Myocyte (in vitro differentiated cells): ENCODE measurements at regions not wholly inside any gene's neighbourhood (a gene's known extent, or its start where the extent isn't known, plus 50 kb on each side); places are given as distances from the start of the nearest gene placed in this dataset.
"Not testable (repeated sequence)": the region's sequence is repeated elsewhere in the genome, so short reads cannot be mapped to it uniquely, and the experiment has no call there.

Source experiments
- DNase-seq: peaks from one replicate; pipeline ENCODE4 v3.0.0-alpha.2; 2012; ENCODE audit warnings: low read depth

DNA sequence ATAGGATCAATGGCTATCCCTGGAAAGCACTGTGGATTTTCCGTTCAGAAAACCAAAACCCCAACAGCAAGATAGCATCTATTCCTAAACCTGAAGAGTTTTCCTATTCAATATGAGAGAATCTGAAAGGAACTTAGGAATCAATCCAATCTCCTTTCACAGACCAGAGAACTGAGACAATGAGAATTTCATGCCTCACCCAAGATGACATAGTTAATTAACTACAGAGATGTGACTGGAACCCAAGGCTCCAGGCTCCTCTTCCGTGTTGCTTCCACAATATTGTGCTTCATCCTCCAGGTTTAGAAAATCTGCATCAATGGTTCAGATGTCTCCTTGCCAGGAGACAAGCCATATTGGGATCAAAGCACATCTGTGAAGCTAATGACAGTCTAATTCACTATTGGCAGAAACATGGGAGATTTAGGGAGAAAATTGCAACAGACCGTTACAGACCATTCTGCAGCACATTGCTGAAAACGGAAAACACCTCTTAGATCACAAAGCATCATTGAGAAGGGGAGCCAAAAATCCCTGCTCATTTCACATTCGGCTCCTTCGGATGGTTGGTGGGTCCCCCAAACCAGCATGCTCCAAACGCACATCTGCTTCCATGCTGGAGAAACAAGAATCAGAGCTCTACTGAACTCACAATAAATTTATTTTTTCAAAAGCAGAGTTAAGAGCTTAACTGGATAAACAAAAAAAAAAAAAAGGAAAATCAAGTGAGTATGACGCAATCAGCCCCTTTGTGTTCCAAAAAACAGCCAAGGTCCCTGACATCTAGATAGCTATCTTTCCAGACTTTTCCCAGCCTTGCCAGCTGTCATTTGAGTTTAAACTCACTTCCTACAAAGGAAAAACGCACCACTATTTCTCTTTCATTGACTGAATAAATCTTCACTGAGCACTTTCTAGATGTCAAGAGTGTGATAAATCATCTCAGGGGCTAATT lies 290.3 kb downstream of the C1D start:
- DNase-seq: peak; percentile 24

DNA sequence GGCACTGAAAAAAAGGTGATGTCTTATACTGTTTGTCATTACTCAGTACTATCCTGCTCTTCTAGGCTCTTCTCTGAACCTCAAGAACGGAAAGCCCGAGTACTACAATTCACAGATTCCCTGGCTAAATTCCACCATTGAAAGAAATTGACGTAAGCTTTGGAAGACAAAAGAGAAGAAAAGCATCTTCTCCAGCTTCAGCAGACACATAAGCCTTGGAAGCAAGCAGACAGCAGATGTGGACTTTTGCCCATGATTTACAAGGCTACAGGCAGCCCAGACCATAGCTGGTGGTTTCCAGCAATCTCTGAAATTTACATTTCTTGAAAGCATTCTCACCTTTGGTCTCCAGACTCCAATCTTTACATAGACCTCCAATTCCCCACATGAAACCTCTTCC lies 289.0 kb downstream of the C1D start:
- no peak for DNase-seq

DNA sequence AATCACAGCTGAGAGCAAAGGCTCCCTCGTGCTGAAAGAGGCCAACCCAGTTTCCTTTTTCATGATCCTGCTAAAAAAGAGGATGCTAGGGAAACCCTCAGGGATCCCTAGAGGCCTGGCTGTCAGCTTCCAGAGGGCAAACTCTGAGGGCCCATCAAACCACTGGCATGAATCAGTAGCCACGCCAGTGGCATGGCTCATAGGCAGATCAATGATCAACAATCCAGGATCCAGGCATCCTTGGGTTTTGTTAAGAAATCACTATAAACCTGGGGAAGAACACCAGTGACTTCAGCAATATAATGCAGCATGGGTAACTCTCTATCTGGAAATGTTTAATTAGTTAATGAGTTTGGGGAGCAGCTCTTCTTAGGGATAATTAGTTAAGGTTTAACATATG lies 286.5 kb downstream of the C1D start:
- DNase-seq: peak; percentile 23

DNA sequence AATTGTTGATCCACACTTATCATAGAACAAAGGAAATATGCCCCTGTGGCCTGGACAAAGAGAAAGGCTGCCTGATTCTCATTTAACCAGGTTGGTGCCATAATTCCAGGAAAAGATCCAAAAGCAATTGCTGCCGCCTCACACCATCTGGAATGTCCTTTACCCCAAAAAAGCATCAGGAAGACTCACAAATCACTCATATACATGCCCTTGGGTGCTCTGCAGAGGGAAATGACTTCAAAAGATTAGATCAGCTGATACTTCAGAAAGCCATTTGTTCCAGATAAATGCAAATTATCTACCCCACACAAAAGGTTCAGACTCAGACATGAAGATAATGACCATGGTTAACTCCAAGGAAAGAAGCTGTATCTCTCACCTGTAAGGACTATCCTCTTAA lies 285.8 kb downstream of the C1D start:
- DNase-seq: no peak

DNA sequence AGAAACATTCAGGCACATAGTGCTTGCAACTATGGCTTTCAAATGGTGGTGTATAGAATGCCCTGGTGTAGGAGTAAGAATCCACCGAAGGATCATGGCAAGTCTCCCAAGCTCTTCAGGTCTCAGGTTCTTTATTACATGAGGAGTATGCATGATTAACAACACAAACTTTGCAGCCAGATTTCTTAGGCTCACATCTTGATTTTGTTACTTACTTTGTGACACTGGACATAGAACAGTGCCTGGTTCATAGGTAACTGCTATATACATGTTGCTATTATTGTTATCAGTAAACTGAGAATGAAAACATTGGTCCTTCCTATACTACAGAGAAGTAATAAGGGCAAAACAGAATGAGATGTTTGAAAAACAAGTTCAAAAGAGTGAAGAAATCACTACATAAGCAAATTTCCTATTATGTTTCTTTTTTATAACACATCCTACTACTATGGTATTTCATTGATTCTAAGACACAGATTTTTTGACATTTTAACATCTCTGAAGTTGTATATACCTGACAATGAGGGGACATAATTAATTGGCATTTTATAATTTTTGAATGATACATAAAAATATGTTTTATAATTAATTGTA lies 284.9 kb downstream of the C1D start:
- DNase-seq: no peak

DNA sequence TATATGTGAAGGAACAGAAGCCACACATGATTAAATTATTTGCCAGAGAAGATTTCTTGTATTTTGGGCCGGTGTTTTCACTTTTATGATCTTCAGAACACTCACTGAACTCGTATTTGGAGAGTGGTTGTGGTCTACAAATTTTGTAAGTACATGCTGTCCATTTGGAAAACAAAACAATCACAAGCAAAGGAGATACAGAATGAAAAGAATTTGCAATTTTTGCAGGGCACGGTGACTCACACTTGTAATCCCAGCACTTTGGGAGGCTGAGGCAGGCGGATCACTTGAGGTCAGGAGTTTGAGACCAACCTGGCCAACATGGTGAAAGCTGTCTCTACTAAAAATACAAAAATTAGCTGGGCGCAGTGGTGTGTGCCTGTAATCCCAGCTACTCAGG lies 282.0 kb downstream of the C1D start:
- DNase-seq: not testable (repeated sequence)

DNA sequence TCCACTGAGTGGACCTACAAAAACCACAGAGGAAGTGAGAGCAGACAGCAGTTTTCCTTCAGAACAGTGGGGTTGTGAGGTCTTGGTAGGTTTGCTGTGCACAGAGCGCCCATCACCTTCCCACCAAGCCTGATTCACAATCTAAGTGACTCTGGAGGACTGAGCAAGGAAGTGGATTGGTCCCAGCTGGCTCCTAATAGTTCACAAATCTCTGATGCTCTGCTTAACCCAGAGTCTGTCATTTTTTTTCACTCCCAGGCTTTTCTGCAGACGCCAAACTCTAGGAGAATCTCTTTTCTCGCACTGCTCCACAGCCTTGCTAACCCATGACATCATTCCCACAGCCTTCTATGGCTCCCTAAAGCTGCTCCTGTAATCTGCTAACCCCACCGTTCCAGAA lies 280.4 kb downstream of the C1D start:
- no peak for DNase-seq

DNA sequence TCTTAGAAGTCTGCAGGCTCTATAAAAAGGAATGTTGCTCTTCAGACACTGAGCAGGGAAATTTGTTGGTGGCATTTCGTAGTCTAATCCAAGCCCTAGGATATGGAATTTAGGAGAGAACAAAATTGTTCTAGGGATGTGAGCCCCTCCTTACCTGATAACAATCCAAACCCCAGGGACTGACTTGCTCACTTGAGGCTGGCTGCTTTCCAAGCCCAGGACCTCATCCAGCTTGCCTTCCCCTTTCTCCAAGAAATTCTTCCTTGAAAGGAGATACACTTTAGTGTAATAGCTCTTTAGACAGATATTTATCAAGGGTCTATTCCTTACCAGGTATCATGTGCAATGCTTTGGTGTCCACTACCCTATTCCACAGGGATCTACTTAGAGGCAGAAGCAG lies 279.8 kb downstream of the C1D start:
- DNase-seq: no peak

DNA sequence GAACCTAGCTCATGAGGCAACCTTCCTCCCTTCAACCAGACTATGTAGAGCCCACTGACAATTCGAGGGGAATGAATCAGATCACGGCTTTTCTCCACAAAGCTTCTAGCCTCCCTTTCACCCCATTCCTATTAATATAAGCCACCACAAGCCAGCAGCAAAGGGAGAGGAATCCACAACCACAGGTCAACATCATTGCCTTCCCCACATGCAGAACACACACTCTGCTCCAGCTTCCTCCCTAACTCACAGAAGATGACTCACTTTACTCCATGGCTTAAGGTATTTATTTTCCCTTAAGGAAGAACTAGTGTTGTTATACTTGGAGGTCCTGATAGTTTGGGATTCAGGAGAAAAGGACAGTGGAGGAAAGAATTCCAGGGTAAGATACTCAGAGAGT lies 272.2 kb downstream of the C1D start:
- peak; percentile 70 for DNase-seq

DNA sequence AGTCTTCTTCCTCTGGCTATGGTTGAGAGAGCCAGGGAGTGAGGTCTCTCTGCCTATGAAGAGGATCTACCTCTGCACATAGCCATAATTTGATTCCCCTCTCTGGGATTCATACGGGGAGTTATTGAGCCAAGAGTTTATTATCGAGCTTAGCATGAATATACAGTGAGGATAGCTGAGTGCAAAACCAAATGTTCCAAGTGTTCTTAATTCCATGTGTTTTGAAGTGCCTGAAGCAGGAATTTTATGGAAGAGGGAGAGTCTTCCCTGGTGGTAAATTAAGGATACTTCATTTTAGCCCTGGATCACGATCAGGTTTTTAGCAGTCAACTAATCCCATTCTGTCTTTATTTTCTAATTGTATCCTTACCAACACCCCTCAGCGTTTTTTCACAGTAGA lies 270.6 kb downstream of the C1D start:
- no peak for DNase-seq

DNA sequence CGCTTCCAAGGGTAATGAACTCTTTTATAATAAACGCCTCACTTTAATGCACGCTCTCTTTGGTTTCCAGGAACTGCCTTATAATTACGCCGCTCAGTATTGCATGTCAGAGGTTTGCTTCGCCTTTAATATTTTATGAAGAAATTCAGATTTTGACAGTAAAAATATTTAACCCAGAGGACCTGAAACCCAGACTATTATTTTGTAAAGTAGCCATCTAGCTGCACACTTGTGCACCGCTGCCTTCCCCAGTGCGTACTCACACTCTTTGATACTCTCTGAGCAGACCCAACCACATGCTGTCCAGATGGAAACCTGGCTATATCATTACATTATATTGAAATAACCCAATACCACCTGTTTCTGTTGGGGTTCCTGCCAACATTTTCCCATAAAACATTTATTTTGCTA lies 270.1 kb downstream of the C1D start:
- no peak for DNase-seq

DNA sequence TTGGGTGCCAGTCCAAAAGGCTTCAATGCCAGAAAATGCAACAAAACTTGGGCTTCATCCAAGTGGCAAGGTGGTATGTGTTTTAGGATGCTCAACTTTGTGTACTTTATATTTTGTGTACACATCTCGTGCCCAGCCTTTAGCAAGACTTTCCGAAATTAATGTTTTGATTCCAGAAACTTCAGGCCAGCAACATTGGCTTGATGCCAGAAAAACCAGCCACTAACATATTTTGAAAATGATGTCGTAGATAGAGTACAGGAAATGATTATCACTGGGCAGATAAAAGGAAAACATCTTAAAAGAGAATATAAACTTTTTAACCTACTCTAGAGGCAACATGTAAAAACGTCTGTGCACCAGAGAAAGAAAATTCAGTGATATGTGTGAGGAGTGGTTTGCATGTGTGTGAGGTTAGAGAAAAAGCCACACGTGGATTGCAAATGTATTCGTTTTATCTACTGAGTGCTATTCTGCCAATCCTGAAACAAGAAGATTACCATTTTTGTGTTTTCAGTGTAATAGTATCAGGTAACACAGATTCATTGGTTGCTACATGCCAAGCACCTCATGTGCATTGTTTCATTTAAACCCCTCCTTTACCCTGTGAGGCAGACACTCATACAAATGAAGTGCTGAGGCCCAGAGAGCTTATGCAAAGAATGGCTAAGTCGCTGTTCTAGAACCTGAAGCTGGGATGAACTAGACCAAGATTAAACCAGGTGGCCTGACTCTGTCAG lies 264.8 kb downstream of the C1D start:
- DNase-seq: peak; percentile 36

DNA sequence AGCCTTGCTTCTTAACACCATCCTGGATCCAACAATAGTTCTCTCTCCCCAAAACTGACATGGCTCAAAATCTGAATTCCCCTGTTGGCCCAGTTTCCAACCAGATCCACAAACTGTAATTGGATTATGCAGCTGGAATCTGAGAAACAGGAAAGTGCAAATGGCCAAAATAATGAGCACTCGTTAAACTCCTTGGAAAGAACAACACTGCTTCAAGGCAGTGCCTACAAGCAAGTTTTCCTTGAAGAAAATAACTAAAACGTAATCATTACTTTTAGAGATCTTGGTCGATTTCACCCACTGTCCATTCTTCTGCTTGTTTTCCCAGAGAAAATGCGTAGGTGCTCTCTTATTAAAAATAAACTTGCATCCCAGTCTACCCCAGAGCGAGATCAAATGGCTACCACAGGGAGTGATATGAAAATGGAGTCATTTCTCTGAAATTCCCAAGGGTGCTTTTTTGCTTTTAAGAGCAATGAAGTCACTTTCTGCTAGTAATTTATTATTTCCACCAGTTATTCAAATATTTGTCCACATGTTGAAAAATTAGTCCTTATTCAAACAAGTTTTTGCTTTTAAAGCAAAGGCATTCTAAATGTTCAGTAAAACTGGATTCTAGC lies 264.2 kb downstream of the C1D start:
- no peak for DNase-seq

DNA sequence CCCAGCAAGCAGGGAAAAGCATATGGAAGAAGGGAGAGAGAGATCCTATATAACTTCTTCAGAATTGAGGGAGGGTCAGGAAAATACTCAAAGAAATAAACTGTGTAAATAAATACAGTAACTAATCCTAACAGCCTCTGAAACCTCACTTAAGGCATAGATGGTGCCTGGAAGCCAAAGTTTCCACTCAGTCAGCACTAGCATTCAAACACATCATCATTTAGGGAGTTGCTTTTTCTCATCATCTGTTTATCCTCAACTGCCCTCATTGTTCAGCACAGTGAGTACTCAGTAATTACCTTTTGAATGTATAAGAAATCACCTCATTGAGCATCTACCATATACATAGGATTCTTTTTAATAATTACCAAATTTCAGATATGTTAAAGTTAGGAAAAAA lies 262.9 kb downstream of the C1D start:
- no peak for DNase-seq

DNA sequence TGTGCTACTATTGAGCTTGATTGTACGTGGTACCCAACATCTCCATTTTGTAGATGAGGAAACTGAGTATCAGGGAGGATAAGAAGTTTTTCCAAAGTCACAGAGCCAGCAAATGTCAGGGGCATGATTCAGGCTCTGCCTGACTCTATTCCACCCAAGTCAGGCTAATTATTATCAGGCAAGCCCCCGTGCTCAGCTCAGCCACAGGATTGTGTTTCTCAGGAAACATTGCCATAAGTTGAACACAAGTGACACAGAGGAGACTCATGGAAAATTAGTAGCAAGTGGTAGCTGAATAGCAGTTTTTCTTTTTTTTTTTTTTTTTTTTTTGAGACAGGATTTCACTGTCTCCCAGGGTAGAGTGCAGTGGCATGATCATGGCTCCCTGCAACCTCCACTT lies 260.5 kb downstream of the C1D start:
- DNase-seq: no peak

DNA sequence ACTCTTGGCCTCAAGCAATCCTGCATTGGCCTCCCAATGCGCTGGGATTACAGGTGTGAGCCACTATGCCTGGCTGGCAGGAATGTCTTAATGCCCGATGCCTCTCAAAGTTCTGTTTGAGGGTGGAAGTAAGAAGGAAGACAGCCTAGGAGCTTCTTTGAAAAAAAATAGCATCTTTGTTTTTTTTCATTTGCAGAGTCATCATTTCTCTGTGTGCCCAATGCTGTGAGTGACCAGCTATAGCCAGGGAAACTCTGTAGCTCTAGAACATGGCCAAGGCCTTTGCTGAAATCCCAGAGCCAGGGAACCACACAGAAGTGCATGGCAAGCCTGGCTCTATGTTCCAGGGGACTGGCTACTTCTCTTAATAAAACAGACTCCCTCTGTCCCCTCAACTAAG lies 260.0 kb downstream of the C1D start:
- no peak for DNase-seq

DNA sequence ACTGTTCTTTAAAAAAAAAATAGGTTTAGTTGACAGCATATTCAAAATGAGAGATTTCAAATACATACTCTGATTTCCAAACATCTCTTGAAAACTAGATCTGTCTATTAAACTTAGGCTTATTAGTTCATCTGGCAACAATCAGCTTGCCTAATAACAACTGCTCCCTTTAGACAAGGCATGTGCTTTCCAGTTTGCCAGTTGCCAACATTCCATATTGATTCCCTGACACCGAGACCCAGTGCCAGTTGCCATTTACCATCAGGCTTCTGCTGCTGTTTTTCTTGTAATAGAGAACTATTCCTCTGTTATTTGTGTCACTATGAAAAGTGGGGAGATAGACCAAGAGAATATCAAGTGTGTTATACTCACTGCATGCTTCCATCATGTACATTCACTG lies 256.0 kb downstream of the C1D start:
- DNase-seq: peak; percentile 53

DNA sequence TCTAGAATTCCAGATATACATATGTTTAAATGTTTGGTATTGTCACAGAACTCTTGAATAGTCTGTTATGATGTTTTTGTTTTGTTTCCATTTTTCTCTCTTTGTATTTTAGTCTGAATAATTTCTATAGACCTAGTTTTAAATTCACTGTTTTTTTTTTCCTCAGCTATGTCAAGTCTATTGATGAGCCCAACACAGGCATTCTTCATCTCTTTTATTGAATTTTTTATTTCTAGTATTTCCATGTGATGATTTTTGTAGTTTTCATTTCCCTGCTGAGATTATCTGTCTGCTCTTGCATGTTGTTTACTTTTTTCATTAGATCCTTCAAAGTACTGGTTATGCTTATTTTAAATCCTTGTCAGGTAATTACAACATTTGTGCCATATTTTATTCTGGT lies 254.7 kb downstream of the C1D start:
- DNase-seq: no peak

DNA sequence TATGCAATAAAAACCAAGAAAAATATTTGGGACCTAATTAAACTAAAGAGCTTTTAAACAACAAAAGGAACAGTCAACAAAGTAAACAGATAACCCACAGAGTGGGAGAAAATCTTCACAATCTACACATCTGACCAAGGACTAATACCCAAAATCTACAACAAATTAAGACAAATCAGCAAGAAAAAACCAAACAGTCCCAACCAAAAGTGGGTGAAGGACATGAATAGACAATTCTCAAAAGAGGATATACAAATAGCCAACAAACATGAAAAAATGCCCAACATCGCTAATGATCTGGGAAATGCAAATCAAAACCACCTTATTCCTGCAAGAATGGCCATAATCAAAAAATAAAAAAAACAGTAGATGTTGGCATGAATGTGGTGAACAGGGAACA lies 250.1 kb downstream of the C1D start:
- no peak for DNase-seq

DNA sequence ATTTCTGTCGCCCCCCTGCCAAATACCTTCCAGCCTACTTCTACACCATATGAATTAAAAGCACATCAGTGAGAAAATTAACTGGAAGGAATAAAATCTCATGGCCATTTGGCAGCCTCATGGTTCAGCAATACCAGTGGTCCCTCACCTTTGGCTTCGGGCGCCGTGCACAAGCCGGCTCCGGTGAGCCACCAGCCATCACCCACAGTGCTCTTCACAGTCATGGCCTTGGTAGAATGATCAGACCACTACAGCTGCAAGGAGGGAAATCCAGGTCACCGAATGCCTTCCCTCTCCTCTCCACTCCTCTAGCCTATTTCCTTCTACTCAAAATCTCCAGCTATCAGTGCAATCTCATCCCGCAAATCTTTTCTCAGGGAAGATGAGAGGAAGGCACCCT lies 239.1 kb downstream of the C1D start:
- DNase-seq: no peak

DNA sequence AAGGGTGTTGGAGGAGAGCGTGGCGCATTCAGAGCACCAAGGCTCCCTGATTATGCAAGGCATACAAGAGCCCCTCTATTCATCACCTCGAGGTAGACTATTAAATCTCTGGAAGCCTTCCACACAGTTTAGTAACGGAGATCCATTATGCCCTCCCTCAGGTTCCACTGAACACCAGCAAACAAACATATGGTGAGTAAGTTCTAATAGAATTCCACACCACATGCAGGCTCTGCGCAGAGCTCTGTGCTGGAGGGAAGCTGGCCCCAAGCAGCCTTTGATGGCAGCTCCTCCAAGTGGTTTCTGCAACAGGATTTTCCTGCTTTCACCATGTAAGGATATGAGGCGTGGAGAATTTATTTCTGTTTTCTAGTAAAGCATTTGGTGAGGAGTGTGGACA lies 238.6 kb downstream of the C1D start:
- no peak for DNase-seq

DNA sequence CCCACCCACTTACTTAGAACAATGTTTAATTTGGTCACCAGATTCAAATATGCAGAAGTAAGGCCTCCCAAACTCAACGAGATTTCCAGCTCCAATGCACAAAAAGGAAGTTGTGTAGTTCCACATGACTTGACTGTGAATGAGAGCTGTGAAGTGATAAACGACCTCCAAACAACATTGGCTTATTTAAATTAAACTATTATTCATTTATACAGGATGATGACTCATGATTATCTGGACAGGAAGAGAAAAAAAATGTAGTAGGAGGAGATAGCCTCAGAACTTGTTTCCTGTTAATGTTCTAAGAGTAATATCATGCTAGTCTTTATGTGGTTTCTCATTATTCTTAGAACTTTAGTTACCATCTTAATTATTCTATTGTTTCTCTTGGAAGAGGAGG lies 237.3 kb downstream of the C1D start:
- no peak for DNase-seq
